WERI-Rb-1 (cell line): ENCODE measurements at regions not wholly inside any gene's neighbourhood (a gene's known extent, or its start where the extent isn't known, plus 50 kb on each side); places are given as distances from the start of the nearest gene placed in this dataset.
A peak's percentile ranks its signal among the peaks of the same experiment; 100 is the strongest.

Experiments used
- DNase-seq: peaks from one replicate; pipeline ENCODE4 v3.0.0-alpha.2; 2020
- H3K27ac ChIP-seq: fragments of 250-450 bp; sonication (Bioruptor Pico); 2 replicates; pipeline ENCODE4 v1.5.1; 2020; ENCODE audit warnings: mild to moderate bottlenecking, moderate library complexity
- H3K27me3 ChIP-seq: fragments of 250-450 bp; sonication (Bioruptor Pico); 2 replicates; pipeline ENCODE4 v1.5.1; 2021; ENCODE audit warnings: mild to moderate bottlenecking, low read depth, moderate library complexity; ENCODE audit not compliant: insufficient read depth, severe bottlenecking
- H3K36me3 ChIP-seq: fragments of 250-450 bp; sonication (Bioruptor Pico); 2 replicates; pipeline ENCODE4 v1.5.1; 2020; ENCODE audit warnings: mild to moderate bottlenecking, moderate library complexity
- H3K4me3 ChIP-seq: 2 replicates; pipeline ENCODE4 v1.5.1; 2011; ENCODE audit warnings: low read depth, mild to moderate bottlenecking, control low read depth, low read length
- H3K9me3 ChIP-seq: fragments of 250-450 bp; sonication (Bioruptor Pico); 2 replicates; pipeline ENCODE4 v1.5.1; 2021; ENCODE audit warnings: mild to moderate bottlenecking, moderate library complexity; ENCODE audit not compliant: severe bottlenecking
- CTCF ChIP-seq: IDR thresholded peaks from 2 replicates; pipeline ENCODE4 v1.5.1; 2011; ENCODE audit warnings: low read depth, mild to moderate bottlenecking, control low read depth, inconsistent platforms, low read length

DNA sequence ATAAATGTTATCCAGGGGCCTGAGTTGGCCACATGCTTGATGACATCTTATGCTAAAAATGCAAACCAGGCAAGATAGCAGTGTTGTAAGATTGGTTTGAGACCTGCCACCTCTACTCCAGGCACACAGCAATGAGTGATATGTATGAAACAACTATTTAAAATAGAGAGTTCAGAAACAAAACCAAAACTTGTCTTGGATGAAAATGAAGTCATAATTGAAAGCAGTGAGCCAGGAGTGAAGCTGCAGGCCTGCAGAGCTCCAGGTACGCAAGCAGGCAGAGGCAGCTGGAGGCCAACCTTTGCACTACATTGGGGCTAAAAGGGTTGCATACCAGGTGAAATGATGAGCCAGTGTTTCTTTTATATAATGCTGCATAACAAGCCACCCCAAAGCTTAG is 89.2 kb upstream of the SPATS2L start:
- H3K27ac ChIP-seq: no peak overlapping the region
- H3K4me3 ChIP-seq: no peak overlapping the region
- no peaks in the 10 kb centered on the region for H3K9me3 ChIP-seq
- no peaks in the 10 kb centered on the region for H3K36me3 ChIP-seq
- H3K27me3 ChIP-seq: no peaks in the 10 kb centered on the region
- DNase-seq: no peak
- TF ChIP-seq CTCF: no peak

GRCh38 chr2:200218645-200219044 is 87.8 kb upstream of the SPATS2L start:
- no peak overlapping the region for H3K4me3 ChIP-seq
- H3K27me3 ChIP-seq: no peaks in the 10 kb centered on the region
- H3K9me3 ChIP-seq: no peaks in the 10 kb centered on the region
- peak overlapping the region; percentile 91 for H3K27ac ChIP-seq
- H3K36me3 ChIP-seq: no peaks in the 10 kb centered on the region
- DNase-seq: no peak
- TF ChIP-seq CTCF: no peak

GRCh38 chr2:200219309-200220113 is 87.0 kb upstream of the SPATS2L start:
- H3K27ac ChIP-seq: peak overlapping the region; percentile 91
- no peaks in the 10 kb centered on the region for H3K36me3 ChIP-seq
- H3K27me3 ChIP-seq: no peaks in the 10 kb centered on the region
- H3K4me3 ChIP-seq: no peak overlapping the region
- no peaks in the 10 kb centered on the region for H3K9me3 ChIP-seq
- no peak for TF ChIP-seq CTCF
- peak; percentile 48 for DNase-seq

GRCh38 chr2:200220251-200220650 is 86.2 kb upstream of the SPATS2L start:
- Histone ChIP-seq H3K36me3 (no peaks in the 10 kb centered on the region), H3K9me3 (no peaks in the 10 kb centered on the region), H3K4me3 (no peak overlapping the region), H3K27ac (peak overlapping the region; percentile 91), H3K27me3 (no peaks in the 10 kb centered on the region)
- DNase-seq: no peak
- no peak for TF ChIP-seq CTCF

- Histone ChIP-seq H3K9me3 (no peaks in the 10 kb centered on the region), H3K36me3 (no peaks in the 10 kb centered on the region), H3K4me3 (no peak overlapping the region), H3K27ac (no peak overlapping the region), H3K27me3 (no peaks in the 10 kb centered on the region)
- no peak for DNase-seq
- no peak for TF ChIP-seq CTCF
These were observed 85.2 kb upstream of the SPATS2L start for GRCh38 chr2:200221055-200221955.
